HG02852 (cell line): ENCODE measurements at regions not wholly inside any gene's neighbourhood (a gene's known extent, or its start where the extent isn't known, plus 50 kb on each side); places are given as distances from the start of the nearest gene placed in this dataset.
"Not testable (repeated sequence)": the region's sequence is repeated elsewhere in the genome, so short reads cannot be mapped to it uniquely, and the experiment has no call there.

Source experiments
- ATAC-seq: cut with Tn5 transposase; IDR thresholded peaks from one replicate; pipeline ENCODE4 v1.9.1; 2021; ENCODE audit warnings: mild to moderate bottlenecking, moderate library complexity; ENCODE audit not compliant: unreplicated experiment

DNA sequence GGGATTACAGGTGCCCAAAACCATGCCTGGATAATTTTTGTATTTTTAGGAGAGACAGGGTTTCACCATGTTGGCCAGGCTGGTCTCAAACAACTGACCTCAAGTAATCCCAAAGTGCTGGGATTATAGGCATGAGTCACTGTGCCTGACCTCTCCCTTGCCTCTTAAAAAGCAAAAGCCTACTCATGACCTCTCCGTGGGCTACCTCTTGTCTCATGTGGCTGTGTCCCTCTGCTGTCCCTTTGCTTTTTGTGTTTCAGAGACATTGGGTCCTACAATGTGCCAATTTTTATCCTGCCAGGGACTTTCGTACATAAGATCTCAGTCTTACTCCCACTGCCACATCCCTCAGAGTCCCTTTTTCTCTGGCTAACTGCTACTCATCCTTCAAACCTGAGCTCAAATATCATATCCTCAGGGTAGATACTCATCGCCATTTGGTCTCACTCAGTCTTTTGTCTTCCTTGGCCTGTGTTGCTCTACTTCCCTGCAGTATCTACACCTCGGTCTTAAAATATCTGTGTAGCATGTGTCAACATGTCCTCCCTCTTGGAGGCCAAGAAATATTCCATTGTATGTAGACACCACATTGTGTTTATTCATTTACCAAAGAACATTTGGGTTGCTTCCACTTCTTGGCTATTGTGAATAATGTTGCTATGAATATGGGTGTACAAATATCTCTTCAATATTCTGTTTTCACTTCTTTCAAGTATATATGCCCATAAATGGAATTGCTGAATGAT, 465.0 kb upstream of the KLF6 start:
- no peak for ATAC-seq

DNA sequence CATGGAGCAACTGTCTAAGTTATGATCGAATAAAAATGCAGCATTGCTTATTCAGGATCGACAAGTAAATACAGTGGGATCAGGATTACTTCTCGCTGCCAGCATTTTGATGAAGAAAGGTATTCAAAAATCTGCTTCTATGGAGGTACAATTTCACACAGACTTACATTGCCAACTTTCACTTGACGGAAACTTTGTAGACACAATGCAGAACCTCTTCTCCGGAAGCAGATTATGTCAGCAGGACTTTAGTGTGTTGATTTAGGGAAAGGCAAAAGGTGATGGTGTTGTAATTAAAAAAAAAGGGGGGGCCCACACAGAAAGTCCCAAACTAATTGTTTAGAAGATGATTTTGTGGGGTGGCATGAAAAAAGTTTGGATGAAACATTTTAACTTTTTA, 462.4 kb upstream of the KLF6 start:
- no peak for ATAC-seq

DNA sequence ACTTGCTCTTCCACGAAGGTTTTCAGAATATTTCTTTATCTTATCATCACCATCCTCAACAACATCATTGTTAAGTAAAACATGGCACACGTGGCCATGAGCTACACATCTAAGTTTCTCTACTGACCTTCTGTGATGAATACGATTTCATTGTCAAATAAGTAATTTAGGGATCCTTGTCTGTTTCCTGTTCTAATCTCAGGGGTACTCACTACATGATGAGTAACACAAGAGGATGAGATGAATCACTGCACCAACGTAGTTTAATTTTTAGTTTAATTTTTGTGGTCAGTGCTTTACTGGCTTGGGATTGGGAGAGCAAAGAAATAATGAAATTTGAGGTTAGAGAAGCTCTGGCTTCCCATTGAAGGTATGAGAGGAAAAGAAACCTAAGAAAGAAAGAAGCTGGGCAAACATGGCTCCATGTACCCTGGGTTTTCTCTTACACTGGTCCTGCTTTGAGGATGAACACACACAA, 461.9 kb upstream of the KLF6 start:
- ATAC-seq: no peak

DNA sequence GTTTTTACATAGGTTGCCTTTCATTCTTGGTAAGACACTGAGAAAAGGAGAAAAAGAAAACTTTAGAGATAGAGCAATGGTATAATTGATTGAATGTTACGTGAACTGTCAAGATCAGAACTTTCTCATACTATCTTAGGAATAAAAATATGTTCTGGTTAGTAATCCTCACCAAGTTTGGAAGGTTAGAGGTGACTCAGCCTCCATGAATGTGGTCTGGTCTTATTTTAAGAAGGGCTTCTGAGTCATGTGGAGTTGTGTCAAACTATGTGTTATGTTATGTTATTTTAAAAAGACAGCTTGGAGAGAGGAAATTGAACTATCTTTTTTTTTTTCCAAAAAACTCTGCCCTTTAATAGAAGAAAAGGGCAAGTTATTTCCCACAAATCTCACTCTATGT, 458.6 kb upstream of the KLF6 start:
- ATAC-seq: no peak

DNA sequence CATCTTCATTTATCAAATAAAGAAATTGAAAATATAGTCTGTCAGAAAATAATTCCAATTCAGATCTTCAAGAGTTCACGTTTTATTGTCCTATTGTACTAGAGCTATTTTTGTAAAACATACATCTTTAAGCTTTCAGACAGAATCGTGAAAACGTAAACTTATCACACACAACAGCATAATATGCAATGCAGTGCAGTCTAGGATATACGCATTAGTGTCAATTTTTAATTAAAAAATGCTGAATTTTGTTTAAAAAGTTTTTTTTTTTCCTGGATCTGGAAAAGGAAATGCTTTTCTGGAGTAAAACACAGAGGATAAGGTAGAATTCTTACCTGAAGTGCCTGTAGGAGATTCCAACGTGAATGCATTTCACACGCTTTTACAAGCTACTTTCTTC, 458.2 kb upstream of the KLF6 start:
- ATAC-seq: no peak

DNA sequence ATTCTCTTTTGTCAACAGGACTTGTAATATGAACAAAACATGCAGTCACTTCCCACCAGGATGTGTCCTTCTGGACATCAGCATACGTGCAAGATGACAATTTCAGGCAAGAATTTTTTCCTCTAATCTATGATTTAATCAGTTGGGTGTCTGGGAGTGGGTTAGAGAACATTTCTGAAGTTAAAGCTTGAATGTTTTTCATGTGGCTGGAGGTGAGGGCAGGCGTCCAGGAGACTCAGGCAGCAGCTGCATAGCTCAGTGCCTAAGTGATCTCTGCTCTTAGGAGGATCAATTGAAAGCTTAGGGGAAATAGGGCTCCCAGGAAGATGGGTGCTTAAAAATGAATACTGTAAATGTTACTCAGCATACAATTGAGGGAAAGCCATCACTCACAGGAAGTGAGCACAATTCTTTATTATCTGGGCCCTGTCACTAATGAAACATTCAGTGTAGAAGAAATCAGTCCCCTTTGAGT, 457.6 kb upstream of the KLF6 start:
- no peak for ATAC-seq

DNA sequence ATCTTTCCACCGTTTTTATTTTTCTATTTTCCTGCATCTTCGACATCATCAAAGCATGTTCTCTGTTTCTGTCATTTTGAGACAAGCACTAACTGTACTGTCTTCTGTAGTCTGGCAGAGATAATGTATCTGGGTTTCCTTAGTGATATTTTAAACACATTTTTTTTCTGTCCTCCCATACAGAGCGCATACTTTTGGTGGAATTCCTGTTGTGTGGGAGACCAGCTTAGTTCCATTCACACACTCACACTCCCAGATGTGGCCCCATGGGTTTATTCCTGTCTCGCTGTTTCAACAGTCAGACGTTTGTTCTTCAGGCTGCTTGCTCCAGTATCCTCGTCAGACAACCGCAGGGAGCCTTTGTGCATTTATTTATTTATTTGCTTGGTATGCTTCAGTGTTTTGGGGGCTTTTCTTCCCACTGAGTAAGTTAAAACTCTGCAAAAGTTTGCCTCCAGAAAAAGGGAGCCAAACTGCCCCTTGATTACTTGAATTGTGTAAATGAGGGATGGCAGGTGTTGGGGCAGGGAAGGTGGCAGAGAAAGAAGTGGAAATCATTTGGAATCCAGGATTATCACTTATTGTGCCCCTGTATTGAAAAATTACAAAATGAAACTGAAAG, 456.8 kb upstream of the KLF6 start:
- no peak for ATAC-seq

DNA sequence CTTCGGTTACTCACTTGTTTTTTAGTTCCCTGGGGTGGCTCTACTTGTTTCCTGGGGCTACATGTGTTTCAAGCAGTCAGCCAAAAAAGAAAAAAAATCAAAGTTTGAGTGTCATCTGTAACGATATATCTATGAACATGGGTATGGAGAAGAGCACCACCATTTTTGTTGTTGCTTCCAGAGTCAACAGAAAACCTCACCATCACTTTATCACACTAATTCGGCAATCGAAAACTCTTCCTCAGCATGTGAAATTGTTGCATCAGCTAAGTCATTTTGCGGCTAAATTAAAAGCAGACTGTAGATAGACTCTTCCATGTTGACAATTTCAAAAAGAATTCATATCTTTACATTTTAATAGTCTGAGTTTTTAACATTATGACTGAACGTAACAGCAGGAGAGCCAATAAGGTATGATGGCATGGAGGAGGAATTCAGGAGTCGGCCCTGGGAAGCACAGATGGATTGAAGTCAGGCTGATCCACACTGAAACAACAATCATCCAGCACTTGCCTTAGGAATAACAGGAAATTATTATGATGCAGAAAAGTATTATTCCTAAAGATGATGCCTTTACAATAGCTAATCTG, 455.7 kb upstream of the KLF6 start:
- ATAC-seq: no peak

DNA sequence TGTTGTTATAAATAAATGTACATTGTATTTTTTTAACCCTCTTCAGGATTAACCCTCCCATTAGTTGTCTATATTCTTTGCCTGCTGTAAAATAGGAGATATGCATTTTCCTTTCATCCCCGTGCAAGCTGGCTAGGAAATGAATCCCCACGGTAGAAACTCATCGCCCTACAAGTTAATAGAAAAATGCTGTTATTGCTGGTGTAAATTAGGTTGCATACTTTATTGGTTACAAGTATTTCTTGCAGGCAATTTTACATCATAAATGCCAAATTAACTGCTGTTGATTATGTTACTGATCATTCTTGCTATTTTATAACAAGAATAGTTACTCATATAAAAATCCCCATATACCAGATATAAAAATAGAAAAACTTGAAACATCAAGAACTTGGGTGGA, 454.2 kb upstream of the KLF6 start:
- no peak for ATAC-seq

DNA sequence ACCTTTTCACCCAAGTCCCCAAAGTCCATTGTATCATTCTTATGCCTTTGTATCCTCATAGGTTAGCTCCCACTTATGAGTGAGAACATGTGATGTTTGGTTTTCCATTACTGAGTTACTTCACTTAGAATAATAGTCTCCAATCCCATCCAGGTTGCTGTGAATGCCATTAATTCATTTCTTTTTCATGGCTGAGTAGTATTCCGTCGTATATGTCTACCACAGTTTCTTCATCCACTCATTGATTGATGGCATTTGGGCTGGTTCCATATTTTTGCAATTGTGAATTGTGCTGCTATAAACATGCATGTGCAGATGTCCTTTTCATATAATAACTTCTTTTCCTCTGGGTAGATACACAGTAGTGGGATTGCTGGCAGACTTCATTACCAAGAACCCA, 451.9 kb upstream of the KLF6 start:
- ATAC-seq: not testable (repeated sequence)

DNA sequence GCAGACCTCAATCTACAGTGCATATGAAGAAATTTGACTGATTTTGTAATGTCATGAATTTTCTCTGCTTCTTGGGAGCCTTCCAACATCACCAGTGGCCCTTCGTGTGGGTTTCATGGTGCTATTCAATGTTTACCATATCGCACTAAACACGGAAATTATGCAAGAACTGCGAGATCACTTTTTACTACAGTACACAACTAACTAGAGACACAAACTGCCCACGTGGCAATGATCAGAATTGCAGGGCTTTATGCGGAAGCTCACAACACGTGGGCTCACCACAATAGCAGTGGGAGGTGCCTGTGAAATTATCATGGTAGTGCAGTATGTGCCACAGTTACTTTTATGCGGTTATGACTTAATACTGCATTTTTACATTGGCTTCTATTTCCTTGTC, 449.7 kb upstream of the KLF6 start:
- no peak for ATAC-seq

DNA sequence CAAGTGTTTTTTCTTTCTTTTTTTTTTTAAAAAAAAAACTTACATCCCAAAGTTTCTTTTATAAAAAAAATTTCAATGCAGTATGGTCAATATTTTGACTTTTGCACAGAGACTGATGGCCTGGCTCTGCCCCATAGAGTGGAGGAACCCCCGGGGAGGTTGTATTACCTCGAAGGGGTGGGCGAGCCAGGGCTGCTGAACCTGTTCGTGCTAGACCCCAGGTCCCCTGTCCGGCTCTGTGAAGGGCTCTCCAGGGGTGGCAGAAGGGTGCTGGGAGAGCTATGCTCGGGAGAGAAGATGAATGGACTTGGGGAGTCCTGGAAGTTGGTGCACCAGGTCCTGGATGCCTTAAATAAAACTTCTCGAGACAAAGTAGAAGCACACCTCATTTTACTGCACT, 446.4 kb upstream of the KLF6 start:
- no peak for ATAC-seq

DNA sequence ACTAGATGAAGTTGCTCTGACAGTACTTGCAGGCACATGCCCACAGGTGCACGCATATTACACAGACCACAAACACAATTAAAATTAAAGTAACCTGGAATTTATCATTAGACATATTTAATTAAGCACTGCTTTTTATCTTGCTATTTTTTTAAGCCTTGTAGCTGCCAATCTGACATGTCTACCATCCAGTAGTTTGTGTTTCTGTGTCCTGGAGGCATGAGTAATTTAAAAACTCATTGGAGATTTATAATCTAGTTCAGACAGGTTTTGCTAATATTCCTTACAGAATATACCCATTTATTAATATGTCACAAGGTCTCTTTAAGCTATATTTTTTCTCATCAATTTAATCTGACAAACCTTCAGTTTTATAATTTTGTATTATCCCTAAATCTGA, 445.0 kb upstream of the KLF6 start:
- ATAC-seq: no peak

DNA sequence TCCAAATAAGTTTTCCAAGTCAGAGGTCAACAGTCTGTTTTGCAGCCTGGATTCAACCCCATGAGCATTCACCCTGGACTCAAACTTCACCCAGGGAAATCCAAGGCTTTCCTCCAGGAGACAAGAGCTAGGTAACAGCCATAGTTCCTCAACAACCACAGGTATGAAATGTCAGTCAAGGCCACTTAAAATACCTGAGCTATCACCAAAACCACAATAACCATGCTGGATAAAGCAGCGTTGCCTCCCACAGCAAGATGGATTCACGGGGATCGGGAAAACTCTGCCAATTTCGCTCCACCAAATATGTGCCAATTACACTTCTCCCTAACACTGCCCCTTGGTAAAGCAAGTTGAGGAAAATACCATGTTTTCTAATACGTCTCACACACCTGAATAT, 444.1 kb upstream of the KLF6 start:
- ATAC-seq: no peak

DNA sequence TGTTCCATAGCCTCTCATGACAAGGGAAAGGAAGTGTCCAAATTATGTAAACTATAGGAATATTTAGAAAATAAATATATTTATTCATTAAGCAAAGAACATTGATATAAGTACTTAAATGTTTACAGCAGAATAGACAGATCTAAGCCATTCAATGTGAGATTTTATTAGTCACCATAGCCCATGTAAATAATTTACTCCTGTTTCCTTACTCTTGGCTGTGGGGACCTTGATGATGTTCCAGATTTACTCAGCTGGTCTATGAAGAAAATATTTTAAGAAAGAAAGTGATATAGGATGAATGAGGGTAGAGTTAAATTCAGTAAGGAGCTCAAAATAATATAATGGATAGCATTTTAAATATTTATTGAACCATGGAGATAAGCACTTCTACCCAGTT, 442.6 kb upstream of the KLF6 start:
- ATAC-seq: no peak

DNA sequence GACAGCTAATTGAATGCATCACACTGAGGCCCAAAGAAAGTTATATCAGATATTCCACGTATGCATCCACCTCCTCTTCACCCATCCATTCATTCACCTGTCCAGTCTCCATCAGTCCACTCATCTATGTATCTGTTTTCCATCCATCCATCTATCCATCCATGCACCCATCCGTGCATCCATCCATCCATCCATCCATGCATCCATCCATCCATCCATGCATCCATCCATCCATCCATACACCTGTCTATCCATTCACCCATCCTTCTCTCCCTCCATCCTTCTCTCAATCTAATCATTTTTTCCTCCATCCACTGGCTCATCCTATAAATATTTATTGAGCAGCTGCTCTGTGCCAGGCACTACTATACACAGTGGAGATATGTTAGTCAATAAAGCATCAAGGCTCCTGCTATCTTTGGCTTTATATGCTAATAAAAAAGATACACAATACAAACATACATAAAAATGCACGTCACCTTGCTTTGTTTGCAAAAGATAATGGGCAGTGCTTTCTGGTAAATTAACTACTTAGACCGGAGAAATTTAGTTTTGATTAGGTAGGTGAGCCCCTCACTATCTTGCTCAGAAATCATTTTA, 442.0 kb upstream of the KLF6 start:
- ATAC-seq: no peak

DNA sequence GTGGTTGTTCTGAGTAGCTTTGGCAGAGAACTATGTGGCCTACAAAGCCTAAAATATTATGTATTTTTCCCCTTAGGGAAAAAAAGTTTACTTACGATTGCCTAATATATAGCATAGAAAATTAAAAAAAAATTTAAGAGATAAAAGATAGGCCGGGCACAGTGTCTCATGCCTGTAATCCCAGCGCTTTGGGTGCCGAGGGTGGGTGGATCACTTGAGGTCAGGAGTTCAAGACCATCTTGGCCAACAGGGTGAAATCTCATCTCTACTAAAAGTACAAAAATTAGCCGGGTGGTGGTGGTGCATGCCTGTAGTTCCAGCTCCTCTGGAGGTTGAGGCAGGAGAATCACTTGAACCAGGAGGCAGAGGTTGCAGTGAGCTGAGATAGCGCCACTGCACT, 439.2 kb upstream of the KLF6 start:
- no peak for ATAC-seq

DNA sequence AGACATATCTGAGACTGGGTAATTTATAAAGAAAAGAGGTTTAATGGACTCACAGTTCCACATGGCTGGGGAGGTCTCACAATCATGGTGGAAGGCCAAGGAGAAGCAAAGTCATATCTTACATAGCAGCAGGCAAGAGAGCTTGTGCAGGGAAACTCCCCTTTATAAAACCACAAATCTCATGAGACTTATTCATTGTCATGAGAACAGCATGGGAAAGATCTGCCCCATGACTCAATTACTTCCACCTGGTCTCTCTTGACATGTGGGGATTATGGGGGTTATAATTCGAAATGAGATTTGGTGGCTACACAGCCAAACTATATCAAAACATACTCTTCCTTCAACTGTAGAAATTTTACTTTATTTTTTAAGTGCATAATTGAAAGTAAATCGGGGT, 436.3 kb upstream of the KLF6 start:
- not testable (repeated sequence) for ATAC-seq

DNA sequence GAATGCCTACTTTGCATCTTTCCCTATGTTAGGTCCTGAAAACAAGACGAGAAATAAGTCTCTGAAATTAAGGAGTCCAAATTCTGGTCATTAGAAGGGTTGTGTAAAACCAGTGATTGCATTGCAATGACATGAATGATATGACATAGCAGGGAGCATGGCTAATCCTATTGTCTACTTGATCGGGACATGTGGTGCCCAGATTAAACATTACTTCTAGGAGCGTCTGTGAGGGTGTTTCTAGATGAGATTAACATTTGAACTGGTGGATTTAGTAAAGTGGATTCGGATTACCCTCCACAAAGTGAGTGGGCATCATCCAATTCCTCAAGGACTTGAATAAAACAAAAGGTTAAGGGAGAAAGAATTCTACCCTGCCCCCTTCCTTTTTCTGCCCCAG, 434.9 kb upstream of the KLF6 start:
- ATAC-seq: no peak

DNA sequence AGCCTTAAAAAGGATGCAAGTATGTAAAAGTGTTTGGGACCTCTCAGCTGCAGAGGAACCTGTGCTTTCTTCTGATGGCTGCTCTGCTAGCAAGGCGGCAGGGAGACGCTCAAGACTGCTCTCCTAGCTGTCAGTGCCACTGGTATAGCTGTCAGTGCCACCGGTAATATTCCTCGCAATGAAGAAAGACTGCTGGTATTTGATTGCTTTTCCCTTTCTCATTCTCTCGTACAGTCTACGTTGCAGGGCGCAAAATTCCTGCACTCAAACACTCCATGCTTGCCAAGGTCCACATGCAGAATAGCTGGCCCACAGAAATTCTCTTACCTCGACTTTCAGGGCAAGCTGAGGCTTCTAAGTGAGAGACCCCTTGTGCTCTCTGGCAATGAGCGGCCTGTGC, 432.6 kb upstream of the KLF6 start:
- no peak for ATAC-seq

DNA sequence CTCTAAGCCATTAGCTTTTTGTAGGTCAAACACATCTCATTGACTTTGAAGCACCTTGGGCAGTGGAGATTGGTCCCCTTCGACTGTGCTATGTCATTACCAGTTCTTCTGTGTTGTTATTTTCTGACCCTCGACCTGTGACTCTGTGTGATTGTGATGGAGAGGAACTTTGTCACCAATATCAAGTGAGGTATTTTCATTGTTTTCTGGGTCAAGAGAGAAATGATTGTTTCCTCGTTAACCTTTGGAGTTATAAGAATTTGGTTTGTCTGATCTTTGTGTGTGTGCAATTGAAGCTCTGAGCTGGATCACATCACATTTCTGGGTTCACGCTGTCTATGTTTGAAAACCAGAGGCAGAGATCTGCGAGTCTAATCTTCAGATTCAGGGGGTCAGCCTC, 432.2 kb upstream of the KLF6 start:
- no peak for ATAC-seq

DNA sequence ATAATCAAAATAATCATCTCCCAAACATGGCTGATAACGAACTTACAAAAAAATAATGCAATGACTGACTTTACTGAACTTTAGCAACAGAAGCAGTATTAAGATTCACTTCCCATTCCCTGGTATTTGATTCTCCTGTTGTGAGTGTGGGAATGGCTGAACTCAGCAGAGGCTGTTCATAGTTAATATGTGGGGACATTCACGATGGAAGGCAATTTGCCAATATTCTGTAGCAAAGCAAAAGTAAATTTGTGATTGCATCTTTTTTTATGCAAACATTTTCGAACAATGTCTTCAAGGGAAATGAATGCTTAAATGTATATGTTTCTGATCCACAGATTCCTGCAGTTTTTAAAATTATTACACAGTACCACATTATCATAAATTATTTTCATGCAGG, 431.7 kb upstream of the KLF6 start:
- no peak for ATAC-seq
